Kidney epithelial cell (primary cell): ENCODE measurements at regions not wholly inside any gene's neighbourhood (a gene's known extent, or its start where the extent isn't known, plus 50 kb on each side); places are given as distances from the start of the nearest gene placed in this dataset.

Experiments
- DNase-seq: peaks from one replicate; pipeline ENCODE4 v3.0.0-alpha.2; 2010; ENCODE audit warnings: low read depth
- H3K27me3 ChIP-seq: 2 replicates; pipeline ENCODE4 v1.6.0; 2011; ENCODE audit warnings: low read length; ENCODE audit not compliant: control insufficient read depth, insufficient read depth
- H3K36me3 ChIP-seq: 2 replicates; pipeline ENCODE4 v1.5.1; 2011; ENCODE audit warnings: low read length; ENCODE audit not compliant: control insufficient read depth, insufficient read depth
- H3K4me3 ChIP-seq: 2 replicates; pipeline ENCODE4 v1.5.1; 2011; ENCODE audit warnings: low read depth, mild to moderate bottlenecking, control low read depth, low read length
- CTCF ChIP-seq: IDR thresholded peaks from 2 replicates; pipeline ENCODE4 v1.5.1; 2011; ENCODE audit warnings: mild to moderate bottlenecking, moderate library complexity, low read length, control low read depth, inconsistent platforms; ENCODE audit not compliant: insufficient read depth, poor library complexity, severe bottlenecking

- TF ChIP-seq CTCF = no peak
- no peak for DNase-seq
These were observed 538.2 kb upstream of the EYS start for GRCh38 chr6:66245231-66245630.

GRCh38 chr6:66238851-66239250 is 531.8 kb upstream of the EYS start:
- H3K27me3 ChIP-seq = no peaks in the 10 kb centered on the region
- TF ChIP-seq CTCF = no peak
- H3K36me3 ChIP-seq = no peaks in the 10 kb centered on the region
- no peak for DNase-seq
- no peak overlapping the region for H3K4me3 ChIP-seq

More at GRCh38 chr6:66245231-66245630, 538.2 kb upstream of the EYS start:
- Histone ChIP-seq H3K36me3 (no peaks in the 10 kb centered on the region), H3K4me3 (no peak overlapping the region), H3K27me3 (no peaks in the 10 kb centered on the region)

GRCh38 chr6:66232890-66233289 is 525.9 kb upstream of the EYS start:
- no peaks in the 10 kb centered on the region for H3K27me3 ChIP-seq
- no peak for TF ChIP-seq CTCF
- DNase-seq = no peak
- no peak overlapping the region for H3K4me3 ChIP-seq
- H3K36me3 ChIP-seq = no peaks in the 10 kb centered on the region

GRCh38 chr6:66230591-66230990 is 523.6 kb upstream of the EYS start:
- Histone ChIP-seq H3K4me3 (no peak overlapping the region), H3K36me3 (no peaks in the 10 kb centered on the region), H3K27me3 (no peaks in the 10 kb centered on the region)
- TF ChIP-seq CTCF = no peak
- DNase-seq = no peak

GRCh38 chr6:66226109-66226508 is 519.1 kb upstream of the EYS start:
- H3K4me3 ChIP-seq = no peak overlapping the region
- DNase-seq = no peak
- no peaks in the 10 kb centered on the region for H3K36me3 ChIP-seq
- no peak for TF ChIP-seq CTCF
- H3K27me3 ChIP-seq = no peaks in the 10 kb centered on the region

- Histone ChIP-seq H3K4me3 (no peak overlapping the region), H3K27me3 (no peaks in the 10 kb centered on the region), H3K36me3 (no peaks in the 10 kb centered on the region)
- no peak for DNase-seq
- TF ChIP-seq CTCF = no peak
These were observed 503.9 kb upstream of the EYS start for GRCh38 chr6:66210964-66211363.
